ENCODE measurements at regions not wholly inside any gene's neighbourhood (a gene's known extent, or its start where the extent isn't known, plus 50 kb on each side); places are given as distances from the start of the nearest gene placed in this dataset.
A peak's percentile ranks its signal among the peaks of the same experiment; 100 is the strongest.

GRCh38 chr1:221157026-221157761 is 278.0 kb downstream of the HLX start:
- no peak for DNase-seq (ENCODE audit: low read depth in 2 of 2)

- DNase-seq (ENCODE audit: low read depth in 2 of 2): no peak
These were observed 280.4 kb downstream of the HLX start for GRCh38 chr1:221159608-221160007.

- peak; percentile 13 to 57 for DNase-seq (ENCODE audit: low read depth in 2 of 2)
These were observed 282.4 kb downstream of the HLX start for GRCh38 chr1:221161571-221162041.

- no peak for DNase-seq (ENCODE audit: low read depth in 2 of 2)
These were observed 283.1 kb downstream of the HLX start for GRCh38 chr1:221162352-221162751.

- no peak for DNase-seq (ENCODE audit: low read depth in 2 of 2)
These were observed 283.7 kb downstream of the HLX start for GRCh38 chr1:221162939-221163338.

GRCh38 chr1:221164029-221164428 is 284.8 kb downstream of the HLX start:
- peak in 1 of 2 donors; percentile 54 for DNase-seq (ENCODE audit: low read depth in 2 of 2)

- peak in 1 of 2 donors; percentile 75 for DNase-seq (ENCODE audit: low read depth in 2 of 2)
These were observed 286.0 kb downstream of the HLX start for GRCh38 chr1:221164951-221165838.

GRCh38 chr1:221165839-221166500 is 286.7 kb downstream of the HLX start:
- DNase-seq (ENCODE audit: low read depth in 2 of 2): peak; percentile 11 to 62

GRCh38 chr1:221166559-221167318 is 287.5 kb downstream of the HLX start:
- no peak for DNase-seq (ENCODE audit: low read depth in 2 of 2)

GRCh38 chr1:221169447-221169889 is 290.2 kb downstream of the HLX start:
- peak in 1 of 2 donors; percentile 85 for DNase-seq (ENCODE audit: low read depth in 2 of 2)

- DNase-seq (ENCODE audit: low read depth in 2 of 2): no peak
These were observed 290.9 kb downstream of the HLX start for GRCh38 chr1:221170171-221170570.

- DNase-seq (ENCODE audit: low read depth in 2 of 2): no peak
These were observed 292.5 kb downstream of the HLX start for GRCh38 chr1:221171768-221172167.

GRCh38 chr1:221172841-221173240 is 293.6 kb downstream of the HLX start:
- no peak for DNase-seq (ENCODE audit: low read depth in 2 of 2)

- peak in 1 of 2 donors; percentile 59 for DNase-seq (ENCODE audit: low read depth in 2 of 2)
These were observed 295.2 kb downstream of the HLX start for GRCh38 chr1:221174330-221174993.

- DNase-seq (ENCODE audit: low read depth in 2 of 2): no peak
These were observed 296.0 kb downstream of the HLX start for GRCh38 chr1:221175249-221175648.

- no peak for DNase-seq (ENCODE audit: low read depth in 2 of 2)
These were observed 301.6 kb downstream of the HLX start for GRCh38 chr1:221180704-221181368.

- DNase-seq (ENCODE audit: low read depth in 2 of 2): no peak
These were observed 303.7 kb downstream of the HLX start for GRCh38 chr1:221182791-221183533.

- DNase-seq (ENCODE audit: low read depth in 2 of 2): peak in 1 of 2 donors; percentile 14
These were observed 305.0 kb downstream of the HLX start for GRCh38 chr1:221184131-221184794.

- DNase-seq (ENCODE audit: low read depth in 2 of 2): no peak
These were observed 307.9 kb downstream of the HLX start for GRCh38 chr1:221187174-221187573.
